IMR-90 (cell line): ENCODE measurements at regions not wholly inside any gene's neighbourhood (a gene's known extent, or its start where the extent isn't known, plus 50 kb on each side); places are given as distances from the start of the nearest gene placed in this dataset.
"Not testable (repeated sequence)": the region's sequence is repeated elsewhere in the genome, so short reads cannot be mapped to it uniquely, and the experiment has no call there.

Experiments used
- ATAC-seq: fragments of 200-7000 bp; cut with Tn5 transposase; 2 replicates; pipeline ENCODE4 v1.9.1; 2020; ENCODE audit warnings: low read depth, mild to moderate bottlenecking, moderate library complexity
- BruUV-seq: library from RNA; stranded (reverse); fragments of 400-500 nt; replicated peaks from 2 replicates; lab custom pipeline; 2021; lab: Mats Ljungman, UMichigan
- CTCF ChIA-PET: fragments of 300-600 bp; formaldehyde crosslinking; extraction: SDS; loops from one replicate; lab custom pipeline; 2021; ENCODE audit warnings: antibody characterized with exemption; lab: Yijun Ruan, JAX
- POLR2A ChIA-PET: fragments of 300-600 bp; sonication (Branson Sonifier 250); formaldehyde crosslinking; loops from one replicate; lab custom pipeline; 2022; ENCODE audit warnings: antibody characterized with exemption; ENCODE audit not compliant: unreplicated experiment; lab: Charles Lee
- DNase-seq: peaks from one replicate; pipeline ENCODE4 v3.0.0; 2013
- H2AFZ ChIP-seq: replicated peaks from 2 replicates; pipeline ENCODE3; 2013; ENCODE audit warnings: low read length, mild to moderate bottlenecking; ENCODE audit not compliant: poor library complexity
- H2AK5ac ChIP-seq: 2 replicates; pipeline ENCODE4 v1.6.1; 2013; ENCODE audit warnings: low read depth, low read length, inconsistent platforms
- H2AK9ac ChIP-seq: replicated peaks from 2 replicates; pipeline ENCODE3; 2013; ENCODE audit warnings: mild to moderate bottlenecking, low read depth, low read length, moderate library complexity; ENCODE audit not compliant: poor library complexity
- H2BK120ac ChIP-seq: 2 replicates; pipeline ENCODE4 v1.6.1; 2013; ENCODE audit warnings: low read depth, low read length, inconsistent platforms
- H2BK15ac ChIP-seq: 3 replicates; pipeline ENCODE4 v1.6.1; 2013; ENCODE audit warnings: low read depth, low read length, inconsistent platforms
- H2BK20ac ChIP-seq: 2 replicates; pipeline ENCODE4 v1.6.1; 2013; ENCODE audit warnings: low read depth, mild to moderate bottlenecking, inconsistent platforms, low read length, moderate library complexity
- H2BK5ac ChIP-seq: 2 replicates; pipeline ENCODE4 v1.6.1; 2013; ENCODE audit warnings: mild to moderate bottlenecking, low read depth, low read length, inconsistent platforms; ENCODE audit not compliant: poor library complexity, severe bottlenecking
- H3K14ac ChIP-seq: replicated peaks from 2 replicates; pipeline ENCODE4 v1.6.1; 2013; ENCODE audit warnings: low read depth, low read length, inconsistent platforms
- H3K18ac ChIP-seq: 2 replicates; pipeline ENCODE4 v1.6.1; 2013; ENCODE audit warnings: low read depth, low read length, control low read depth
- H3K23ac ChIP-seq: 2 replicates; pipeline ENCODE4 v1.6.1; 2013; ENCODE audit warnings: low read depth, low read length, inconsistent platforms
- H3K27ac ChIP-seq: 2 replicates; pipeline ENCODE4 v1.5.1; 2013; ENCODE audit warnings: mild to moderate bottlenecking, control low read depth, low read length; ENCODE audit not compliant: insufficient read depth
- H3K27me3 ChIP-seq: 2 replicates; pipeline ENCODE4 v1.6.1; 2013; ENCODE audit warnings: low read length; ENCODE audit not compliant: control insufficient read depth, insufficient read depth
- H3K36me3 ChIP-seq: 2 replicates; pipeline ENCODE4 v1.6.1; 2013; ENCODE audit warnings: low read length, mixed read lengths; ENCODE audit not compliant: control insufficient read depth, insufficient read depth
- H3K4ac ChIP-seq: 2 replicates; pipeline ENCODE4 v1.6.1; 2013; ENCODE audit warnings: low read depth, low read length, inconsistent platforms
- H3K4me1 ChIP-seq: 2 replicates; pipeline ENCODE4 v1.6.1; 2013; ENCODE audit warnings: low read length, mixed read lengths; ENCODE audit not compliant: control insufficient read depth, insufficient read depth
- H3K4me2 ChIP-seq: 2 replicates; pipeline ENCODE4 v1.6.1; 2013; ENCODE audit warnings: low read depth, mild to moderate bottlenecking, control low read depth, low read length, moderate library complexity
- H3K4me3 ChIP-seq: 2 replicates; pipeline ENCODE4 v1.5.1; 2013; ENCODE audit warnings: low read depth, mild to moderate bottlenecking, control low read depth, low read length, moderate library complexity; ENCODE audit not compliant: insufficient read depth
- H3K56ac ChIP-seq: 2 replicates; pipeline ENCODE4 v1.6.1; 2013; ENCODE audit warnings: low read length, inconsistent platforms; ENCODE audit not compliant: insufficient read depth; ENCODE audit errors: extremely low read depth
- H3K79me1 ChIP-seq, 2 experiments: 2 replicates each; pipeline ENCODE4 v1.6.1; 2013; ENCODE audit warnings: low read length in 2 of 2, inconsistent platforms in 1 of 2, low read depth in 1 of 2
- H3K9ac ChIP-seq: 2 replicates; pipeline ENCODE4 v1.6.1; 2013; ENCODE audit warnings: low read depth, low read length, control low read depth
- H3K9me1 ChIP-seq: 2 replicates; pipeline ENCODE4 v1.6.1; 2013; ENCODE audit warnings: low read length, inconsistent platforms; ENCODE audit not compliant: insufficient read depth
- H3K9me3 ChIP-seq: 2 replicates; pipeline ENCODE4 v1.6.1; 2013; ENCODE audit warnings: low read length; ENCODE audit not compliant: control insufficient read depth, insufficient read depth
- H4K20me1 ChIP-seq: 2 replicates; pipeline ENCODE4 v1.6.1; 2013; ENCODE audit warnings: low read length, inconsistent platforms; ENCODE audit not compliant: insufficient read depth
- H4K5ac ChIP-seq: 2 replicates; pipeline ENCODE4 v1.6.1; 2013; ENCODE audit warnings: mild to moderate bottlenecking, low read depth, low read length, control low read depth
- H4K8ac ChIP-seq, 2 experiments: 2 replicates each; pipeline ENCODE4 v1.6.1; 2013; ENCODE audit warnings: low read depth in 2 of 2, low read length in 2 of 2, control low read depth in 1 of 2, inconsistent platforms in 1 of 2
- H4K91ac ChIP-seq: 2 replicates; pipeline ENCODE4 v1.6.1; 2013; ENCODE audit warnings: low read depth, low read length, inconsistent platforms; ENCODE audit not compliant: insufficient read depth
- MAFK ChIP-seq: IDR thresholded peaks from 2 replicates; pipeline ENCODE4 v1.6.1; 2012; ENCODE audit warnings: low read depth, low read length, improper control_type of control experiment
- MXI1 ChIP-seq: IDR thresholded peaks from 2 replicates; pipeline ENCODE4 v1.6.1; 2012; ENCODE audit warnings: low read depth, mild to moderate bottlenecking, low read length, moderate library complexity, borderline replicate concordance
- NFE2L2 ChIP-seq: fragments of 150-350 bp; IDR thresholded peaks from 2 replicates; pipeline ENCODE4 v1.6.1; 2016; ENCODE audit warnings: low read depth, mild to moderate bottlenecking, low read length
- RCOR1 ChIP-seq: IDR thresholded peaks from 2 replicates; pipeline ENCODE4 v1.6.1; 2012; ENCODE audit warnings: mild to moderate bottlenecking, low read length, improper control_type of control experiment; ENCODE audit not compliant: insufficient replicate concordance
- USF2 ChIP-seq: fragments of 150-350 bp; IDR thresholded peaks from 2 replicates; pipeline ENCODE4 v1.6.1; 2017; ENCODE audit warnings: mild to moderate bottlenecking, antibody characterized with exemption, low read length, low read depth
- WGBS, 2 experiments: methylation state at CpG; one replicate each; pipeline versions ENCODE4 v1.1.5 to v1.1.7; 2013; ENCODE audit warnings: missing lambda C conversion rate in 2 of 2; ENCODE audit not compliant: insufficient read length in 1 of 2; ENCODE audit errors: extremely low coverage in 2 of 2; 5-methylcytosine and 5-hydroxymethylcytosine counted together
- dilution Hi-C: fragments of 300-500 bp; cut with HindIII; formaldehyde crosslinking; loops from one replicate; pipeline ENCODE4 v1.14.3; 2018; ENCODE audit warnings: low sequenced_read_pairs; ENCODE audit not compliant: unreplicated experiment
- in situ Hi-C: fragments of 300-500 bp; cut with MboI; formaldehyde crosslinking; loops from 3 replicates; pipeline ENCODE4 v1.14.3; 2019; ENCODE audit warnings: low sequenced_read_pairs, inconsistent platforms, mixed read lengths
- intact Hi-C: fragments of 100-400 bp; cut with micrococcal nuclease; formaldehyde crosslinking; loops from 2 replicates; pipeline ENCODE4 v1.10.0; 2022

- H2BK15ac ChIP-seq = no peak overlapping the region
- no peak overlapping the region for H2BK20ac ChIP-seq
- no peak overlapping the region for H2AK9ac ChIP-seq
- no peak overlapping the region for H3K4me3 ChIP-seq
- H4K91ac ChIP-seq = no peak overlapping the region
- no peak overlapping the region for H4K8ac ChIP-seq
- no peaks in the 10 kb centered on the region for H3K27me3 ChIP-seq
- no peak overlapping the region for H2BK5ac ChIP-seq
- POLR2A ChIA-PET = no interaction called here
- H4K5ac ChIP-seq = no peak overlapping the region
- no TSS peak for BruUV-seq
- H3K14ac ChIP-seq = no peak overlapping the region
- DNase-seq (no peak), ATAC-seq (no peak)
- TF ChIP-seq MAFK = no peak
- TF ChIP-seq NFE2L2 = no peak
- TF ChIP-seq USF2 = no peak
- no peak for TF ChIP-seq MXI1
- TF ChIP-seq RCOR1 = no peak
- no peak overlapping the region for H2BK120ac ChIP-seq
- no peaks in the 10 kb centered on the region for H3K79me1 ChIP-seq
- no peak overlapping the region for H3K27ac ChIP-seq
- H3K23ac ChIP-seq = no peak overlapping the region
- in situ Hi-C loops (no loop called here), intact Hi-C loops (no loop called here), dilution Hi-C loops (no loop called here)
- peaks cover 5% of the 10 kb centered on the region for H3K9me3 ChIP-seq
- H3K4ac ChIP-seq = no peak overlapping the region
- H3K18ac ChIP-seq = no peak overlapping the region
- no peak overlapping the region for H2AK5ac ChIP-seq
- no peaks in the 10 kb centered on the region for H4K20me1 ChIP-seq
- H3K9me1 ChIP-seq = no peaks in the 10 kb centered on the region
- no peak overlapping the region for H2AFZ ChIP-seq
- CTCF ChIA-PET = no interaction called here
- no peak overlapping the region for H3K9ac ChIP-seq
- no peaks in the 10 kb centered on the region for H3K36me3 ChIP-seq
- H3K4me2 ChIP-seq = no peak overlapping the region
- H3K4me1 ChIP-seq = no peaks in the 10 kb centered on the region
- H3K56ac ChIP-seq = no peak overlapping the region
Measured at GRCh38 chr1:60692031-60692430, 390.3 kb upstream of the NFIA start.

GRCh38 chr1:60688221-60688620 is 394.1 kb upstream of the NFIA start:
- BruUV-seq, H3K4me1 ChIP-seq, H3K27me3 ChIP-seq, H4K5ac ChIP-seq, H3K4me3 ChIP-seq, H3K4ac ChIP-seq, in situ Hi-C loops, H3K56ac ChIP-seq, H3K14ac ChIP-seq, H2AFZ ChIP-seq, POLR2A ChIA-PET, H3K79me1 ChIP-seq, H3K18ac ChIP-seq, CTCF ChIA-PET, H2BK15ac ChIP-seq, H3K9me3 ChIP-seq, intact Hi-C loops, dilution Hi-C loops, H3K4me2 ChIP-seq, H2BK5ac ChIP-seq, H3K9ac ChIP-seq, H3K27ac ChIP-seq, H2BK20ac ChIP-seq, DNase-seq, H2AK9ac ChIP-seq, H4K91ac ChIP-seq, ATAC-seq, H4K8ac ChIP-seq, H3K9me1 ChIP-seq, H2BK120ac ChIP-seq, H2AK5ac ChIP-seq, H3K36me3 ChIP-seq, H4K20me1 ChIP-seq, H3K23ac ChIP-seq: not testable (repeated sequence)
- whole genome bisulfite sequencing, 2 experiments = no CpG with 5 or more reads among the region's 2 CpGs
